Neural cell (in vitro differentiated cells): ENCODE measurements at regions not wholly inside any gene's neighbourhood (a gene's known extent, or its start where the extent isn't known, plus 50 kb on each side); places are given as distances from the start of the nearest gene placed in this dataset.

Experiments
- H2AFZ ChIP-seq: fragments of 200-600, 300-800 bp; sonication (generic), shearing (Covaris generic); 2 replicates; pipeline ENCODE4 v1.6.0; 2014; ENCODE audit warnings: low read depth, mild to moderate bottlenecking, antibody characterized with exemption, low read length, moderate library complexity
- H3F3A ChIP-seq: fragments of 200-600 bp; shearing (Covaris generic); 2 replicates; pipeline ENCODE4 v1.6.1; 2016; ENCODE audit warnings: mild to moderate bottlenecking, moderate library complexity, mixed read lengths, antibody characterized with exemption, low read length; ENCODE audit not compliant: insufficient read depth, poor library complexity, severe bottlenecking
- H3K27ac ChIP-seq: fragments of 200-600, 300-800 bp; sonication (generic), shearing (Covaris generic); 2 replicates; pipeline ENCODE4 v1.5.1; 2014; ENCODE audit warnings: mild to moderate bottlenecking, low read length, moderate library complexity
- H3K27me3 ChIP-seq: fragments of 300-800, 200-600 bp; sonication (generic), shearing (Covaris generic); 2 replicates; pipeline ENCODE4 v1.6.0; 2014; ENCODE audit warnings: mild to moderate bottlenecking, low read depth, low read length, moderate library complexity; ENCODE audit not compliant: insufficient read depth
- H3K36me3 ChIP-seq: fragments of 300-800, 200-600 bp; sonication (generic), shearing (Covaris generic); 2 replicates; pipeline ENCODE4 v1.5.1; 2014; ENCODE audit warnings: mild to moderate bottlenecking, antibody characterized with exemption, low read length, moderate library complexity; ENCODE audit not compliant: insufficient read depth
- H3K4me2 ChIP-seq: fragments of 300-800, 200-600 bp; sonication (generic), shearing (Covaris generic); 2 replicates; pipeline ENCODE4 v1.6.0; 2014; ENCODE audit warnings: mild to moderate bottlenecking, low read length
- H3K4me3 ChIP-seq: fragments of 300-800, 200-600 bp; sonication (generic), shearing (Covaris generic); 2 replicates; pipeline ENCODE4 v1.5.1; 2014; ENCODE audit warnings: mild to moderate bottlenecking, low read length, moderate library complexity
- H3K79me2 ChIP-seq: fragments of 200-600 bp; shearing (Covaris generic); replicated peaks from 2 replicates; pipeline ENCODE4 v1.6.0; 2014; ENCODE audit warnings: mild to moderate bottlenecking, low read length, moderate library complexity; ENCODE audit not compliant: insufficient read depth
- H3K9ac ChIP-seq: fragments of 300-800, 200-600 bp; sonication (generic), shearing (Covaris generic); 2 replicates; pipeline ENCODE4 v1.6.1; 2016; ENCODE audit warnings: mild to moderate bottlenecking, low read length, mixed read lengths
- H3K9me2 ChIP-seq: fragments of 200-600 bp; shearing (Covaris generic); 2 replicates; pipeline ENCODE4 v1.6.1; 2016; ENCODE audit warnings: mild to moderate bottlenecking, low read length, mixed read lengths; ENCODE audit not compliant: insufficient read depth
- H3K9me3 ChIP-seq: fragments of 200-600, 300-800 bp; sonication (generic), shearing (Covaris generic); 2 replicates; pipeline ENCODE4 v1.6.1; 2016; ENCODE audit warnings: mild to moderate bottlenecking, mixed run types, low read length, moderate library complexity, mixed read lengths
- H4K20me1 ChIP-seq: fragments of 200-600 bp; shearing (Covaris generic); 2 replicates; pipeline ENCODE4 v1.6.1; 2016; ENCODE audit warnings: mild to moderate bottlenecking, mixed run types; ENCODE audit not compliant: insufficient read depth
- CTCF ChIP-seq: fragments of 450-650 bp; IDR thresholded peaks from 2 replicates; pipeline ENCODE4 v1.5.1; 2014; ENCODE audit warnings: antibody characterized with exemption, mild to moderate bottlenecking, moderate library complexity; ENCODE audit not compliant: poor library complexity, severe bottlenecking
- EP300 ChIP-seq: fragments of 450-650 bp; conservative IDR thresholded peaks from 2 replicates; pipeline ENCODE4 v1.6.1; 2014; ENCODE audit warnings: antibody characterized with exemption, mild to moderate bottlenecking, moderate library complexity; ENCODE audit not compliant: poor library complexity, severe bottlenecking
- EZH2 ChIP-seq: fragments of 200-600, 300-800 bp; shearing (Covaris generic), sonication (generic); IDR thresholded peaks from 2 replicates; pipeline ENCODE4 v1.6.1; 2014; ENCODE audit warnings: antibody characterized with exemption, low read length, borderline replicate concordance, mild to moderate bottlenecking; ENCODE audit not compliant: insufficient read depth, poor library complexity, severe bottlenecking
- MXI1 ChIP-seq: fragments of 450-650 bp; conservative IDR thresholded peaks from 2 replicates; pipeline ENCODE4 v1.6.1; 2014; ENCODE audit warnings: antibody characterized with exemption, mild to moderate bottlenecking; ENCODE audit not compliant: poor library complexity, severe bottlenecking
- POLR2AphosphoS5 ChIP-seq: IDR thresholded peaks from 2 replicates; pipeline ENCODE4 v1.6.1; 2012
- RAD21 ChIP-seq: fragments of 450-650 bp; conservative IDR thresholded peaks from 2 replicates; pipeline ENCODE4 v1.6.1; 2014; ENCODE audit warnings: antibody characterized with exemption, mild to moderate bottlenecking, moderate library complexity
- REST ChIP-seq: IDR thresholded peaks from 2 replicates; pipeline ENCODE4 v1.6.1; 2012; ENCODE audit warnings: borderline replicate concordance
- SMC3 ChIP-seq: fragments of 450-650 bp; conservative IDR thresholded peaks from 2 replicates; pipeline ENCODE4 v1.6.1; 2014; ENCODE audit warnings: antibody characterized with exemption, mild to moderate bottlenecking, moderate library complexity; ENCODE audit not compliant: poor library complexity
- TAF1 ChIP-seq: IDR thresholded peaks from 2 replicates; pipeline ENCODE4 v1.6.1; 2012; ENCODE audit warnings: low read depth

GRCh38 chr3:162029736-162030135 is 533.1 kb downstream of the OTOL1 start:
- no peak overlapping the region for H3K4me2 ChIP-seq
- no peaks in the 10 kb centered on the region for H3K9me2 ChIP-seq
- H3K79me2 ChIP-seq: no peaks in the 10 kb centered on the region
- H3F3A ChIP-seq: no peaks in the 10 kb centered on the region
- no peak for TF ChIP-seq TAF1
- TF ChIP-seq CTCF: no peak
- no peak for TF ChIP-seq REST
- TF ChIP-seq EP300: no peak
- no peak for TF ChIP-seq RAD21
- TF ChIP-seq EZH2: no peak
- no peak for TF ChIP-seq POLR2AphosphoS5
- no peak for TF ChIP-seq MXI1
- TF ChIP-seq SMC3: no peak
- H3K4me3 ChIP-seq: no peak overlapping the region
- no peaks in the 10 kb centered on the region for H4K20me1 ChIP-seq
- H3K27ac ChIP-seq: no peak overlapping the region
- H3K27me3 ChIP-seq: no peaks in the 10 kb centered on the region
- no peaks in the 10 kb centered on the region for H3K9me3 ChIP-seq
- no peak overlapping the region for H2AFZ ChIP-seq
- no peaks in the 10 kb centered on the region for H3K36me3 ChIP-seq
- no peak overlapping the region for H3K9ac ChIP-seq

GRCh38 chr3:162034368-162034767 is 537.8 kb downstream of the OTOL1 start:
- no peak overlapping the region for H3K4me2 ChIP-seq

More at GRCh38 chr3:162034368-162034767, 537.8 kb downstream of the OTOL1 start:
- no peaks in the 10 kb centered on the region for H3K27me3 ChIP-seq
- TF ChIP-seq EZH2 (no peak), TAF1 (no peak), EP300 (no peak), SMC3 (no peak), MXI1 (no peak), CTCF (no peak), POLR2AphosphoS5 (no peak), REST (no peak), RAD21 (no peak)
- no peak overlapping the region for H2AFZ ChIP-seq
- no peaks in the 10 kb centered on the region for H4K20me1 ChIP-seq
- no peaks in the 10 kb centered on the region for H3K9me3 ChIP-seq
- H3K36me3 ChIP-seq: no peaks in the 10 kb centered on the region
- no peak overlapping the region for H3K4me3 ChIP-seq
- no peaks in the 10 kb centered on the region for H3K9me2 ChIP-seq
- H3F3A ChIP-seq: no peaks in the 10 kb centered on the region
- no peak overlapping the region for H3K9ac ChIP-seq
- H3K79me2 ChIP-seq: no peaks in the 10 kb centered on the region
- H3K27ac ChIP-seq: no peak overlapping the region
